Peyer's patch (tissue), 4 donors: ENCODE measurements at regions not wholly inside any gene's neighbourhood (a gene's known extent, or its start where the extent isn't known, plus 50 kb on each side); places are given as distances from the start of the nearest gene placed in this dataset.

Experiments used
- POLR2A ChIP-seq, 2 donors: fragments of 450-650 bp; IDR thresholded peaks; one replicate each; pipeline ENCODE4 v1.5.1; 2017; ENCODE audit warnings: antibody characterized with exemption in 2 of 2, mild to moderate bottlenecking in 2 of 2, moderate library complexity in 2 of 2
- TF ChIP-seq, protein P1 (sequence below), 6 experiments: fragments of 450-650 bp in 4 of 6; fragments of 200-600 bp in 2 of 6; sonication (generic) in 1 of 6; IDR thresholded peaks; one replicate each; pipeline ENCODE4 v1.5.1; 2017 to 2019; ENCODE audit warnings: antibody characterized with exemption in 6 of 6, mild to moderate bottlenecking in 3 of 6, moderate library complexity in 1 of 6

GRCh38 chr1:36644556-36644955, 161.8 kb upstream of the CSF3R start:
- TF ChIP-seq, protein P1, sequence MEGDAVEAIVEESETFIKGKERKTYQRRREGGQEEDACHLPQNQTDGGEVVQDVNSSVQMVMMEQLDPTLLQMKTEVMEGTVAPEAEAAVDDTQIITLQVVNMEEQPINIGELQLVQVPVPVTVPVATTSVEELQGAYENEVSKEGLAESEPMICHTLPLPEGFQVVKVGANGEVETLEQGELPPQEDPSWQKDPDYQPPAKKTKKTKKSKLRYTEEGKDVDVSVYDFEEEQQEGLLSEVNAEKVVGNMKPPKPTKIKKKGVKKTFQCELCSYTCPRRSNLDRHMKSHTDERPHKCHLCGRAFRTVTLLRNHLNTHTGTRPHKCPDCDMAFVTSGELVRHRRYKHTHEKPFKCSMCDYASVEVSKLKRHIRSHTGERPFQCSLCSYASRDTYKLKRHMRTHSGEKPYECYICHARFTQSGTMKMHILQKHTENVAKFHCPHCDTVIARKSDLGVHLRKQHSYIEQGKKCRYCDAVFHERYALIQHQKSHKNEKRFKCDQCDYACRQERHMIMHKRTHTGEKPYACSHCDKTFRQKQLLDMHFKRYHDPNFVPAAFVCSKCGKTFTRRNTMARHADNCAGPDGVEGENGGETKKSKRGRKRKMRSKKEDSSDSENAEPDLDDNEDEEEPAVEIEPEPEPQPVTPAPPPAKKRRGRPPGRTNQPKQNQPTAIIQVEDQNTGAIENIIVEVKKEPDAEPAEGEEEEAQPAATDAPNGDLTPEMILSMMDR (IDR thresholded peaks at IDR 0.05), result no peak
- no peak for TF ChIP-seq POLR2A (IDR thresholded peaks at IDR 0.05)
